GM21737 (cell line): ENCODE measurements at regions not wholly inside any gene's neighbourhood (a gene's known extent, or its start where the extent isn't known, plus 50 kb on each side); places are given as distances from the start of the nearest gene placed in this dataset.
"Not testable (repeated sequence)": the region's sequence is repeated elsewhere in the genome, so short reads cannot be mapped to it uniquely, and the experiment has no call there.

Source experiments
- ATAC-seq: cut with Tn5 transposase; IDR thresholded peaks from one replicate; pipeline ENCODE4 v1.9.1; 2021; ENCODE audit warnings: mild to moderate bottlenecking, moderate library complexity; ENCODE audit not compliant: unreplicated experiment

GRCh38 chr5:111948092-111948841 is 191.3 kb upstream of the NREP start:
- no peak for ATAC-seq

GRCh38 chr5:111946556-111946955 is 189.6 kb upstream of the NREP start:
- ATAC-seq = no peak

- ATAC-seq = no peak
Measured at GRCh38 chr5:111945535-111945934, 188.5 kb upstream of the NREP start.

GRCh38 chr5:111942661-111943401 is 185.8 kb upstream of the NREP start:
- no peak for ATAC-seq

- ATAC-seq = no peak
Measured at GRCh38 chr5:111942201-111942600, 185.2 kb upstream of the NREP start.

- ATAC-seq = no peak
Measured at GRCh38 chr5:111937094-111937493, 180.1 kb upstream of the NREP start.

- ATAC-seq = no peak
Measured at GRCh38 chr5:111935835-111936234, 178.8 kb upstream of the NREP start.

- ATAC-seq = no peak
Measured at GRCh38 chr5:111935009-111935408, 178.0 kb upstream of the NREP start.

- no peak for ATAC-seq
Measured at GRCh38 chr5:111934511-111934910, 177.5 kb upstream of the NREP start.

- no peak for ATAC-seq
Measured at GRCh38 chr5:111933086-111933485, 176.1 kb upstream of the NREP start.

- ATAC-seq = no peak
Measured at GRCh38 chr5:111932628-111933027, 175.6 kb upstream of the NREP start.

- ATAC-seq = no peak
Measured at GRCh38 chr5:111932199-111932598, 175.2 kb upstream of the NREP start.

- ATAC-seq = no peak
Measured at GRCh38 chr5:111931655-111932054, 174.7 kb upstream of the NREP start.

- ATAC-seq = no peak
Measured at GRCh38 chr5:111930905-111931461, 174.0 kb upstream of the NREP start.

GRCh38 chr5:111930449-111930848 is 173.5 kb upstream of the NREP start:
- no peak for ATAC-seq

- no peak for ATAC-seq
Measured at GRCh38 chr5:111929867-111930266, 172.9 kb upstream of the NREP start.

- ATAC-seq = no peak
Measured at GRCh38 chr5:111929261-111929660, 172.3 kb upstream of the NREP start.

GRCh38 chr5:111928511-111928910 is 171.5 kb upstream of the NREP start:
- ATAC-seq = no peak

- no peak for ATAC-seq
Measured at GRCh38 chr5:111927191-111927590, 170.2 kb upstream of the NREP start.

- no peak for ATAC-seq
Measured at GRCh38 chr5:111926026-111926425, 169.0 kb upstream of the NREP start.

- no peak for ATAC-seq
Measured at GRCh38 chr5:111922344-111922743, 165.3 kb upstream of the NREP start.

- not testable (repeated sequence) for ATAC-seq
Measured at GRCh38 chr5:111921691-111922090, 164.7 kb upstream of the NREP start.
